NCI-H1417 (cell line): ENCODE measurements at regions not wholly inside any gene's neighbourhood (a gene's known extent, or its start where the extent isn't known, plus 50 kb on each side); places are given as distances from the start of the nearest gene placed in this dataset.
"Not testable (repeated sequence)": the region's sequence is repeated elsewhere in the genome, so short reads cannot be mapped to it uniquely, and the experiment has no call there.

Source experiments
- DNase-seq, 3 experiments: peaks; one replicate each; lab custom pipeline; 2025; lab: John Stamatoyannopoulos, UW

DNA sequence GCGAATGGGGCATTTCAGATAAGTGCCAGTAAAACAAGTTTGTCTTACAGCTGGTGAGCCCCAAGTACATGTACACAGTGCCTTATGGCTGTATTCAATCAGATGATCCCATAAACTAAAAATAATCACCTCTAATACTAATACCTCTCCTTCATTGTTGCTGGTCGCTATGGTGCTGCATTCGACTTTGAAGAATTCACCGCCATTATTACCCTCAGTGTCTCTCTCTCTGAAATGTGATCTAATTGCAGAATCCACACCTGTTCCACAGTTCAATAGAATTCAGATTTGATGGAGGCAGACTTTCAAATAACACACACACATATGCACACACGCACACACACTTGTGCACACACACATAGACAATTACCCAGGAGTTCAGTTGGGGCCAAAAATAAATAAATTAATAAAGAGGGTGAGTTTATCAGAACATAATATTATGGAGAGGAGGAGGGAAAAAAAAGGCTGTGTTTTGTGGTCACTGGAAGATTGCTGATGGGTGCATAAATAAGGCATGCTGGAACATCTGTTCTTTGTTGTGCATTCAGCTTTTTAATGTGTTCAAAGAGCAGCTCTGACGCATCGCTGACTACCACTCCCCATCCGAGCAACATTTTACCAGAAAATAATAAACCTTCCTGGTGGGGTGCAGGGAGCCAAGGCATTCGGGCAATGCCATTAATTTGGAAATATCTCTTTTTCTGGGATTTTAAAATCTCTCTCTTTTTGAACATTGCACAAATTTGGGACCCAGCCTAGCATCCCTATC lies 235.7 kb downstream of the SATB1 start:
- peak; percentile 11 to 68 (median 12) for DNase-seq

- DNase-seq: no peak
Observed at GRCh38 chr3:18188491-18188890, 236.6 kb downstream of the SATB1 start.

- no peak for DNase-seq
Observed at GRCh38 chr3:18185624-18186023, 239.5 kb downstream of the SATB1 start.

DNA sequence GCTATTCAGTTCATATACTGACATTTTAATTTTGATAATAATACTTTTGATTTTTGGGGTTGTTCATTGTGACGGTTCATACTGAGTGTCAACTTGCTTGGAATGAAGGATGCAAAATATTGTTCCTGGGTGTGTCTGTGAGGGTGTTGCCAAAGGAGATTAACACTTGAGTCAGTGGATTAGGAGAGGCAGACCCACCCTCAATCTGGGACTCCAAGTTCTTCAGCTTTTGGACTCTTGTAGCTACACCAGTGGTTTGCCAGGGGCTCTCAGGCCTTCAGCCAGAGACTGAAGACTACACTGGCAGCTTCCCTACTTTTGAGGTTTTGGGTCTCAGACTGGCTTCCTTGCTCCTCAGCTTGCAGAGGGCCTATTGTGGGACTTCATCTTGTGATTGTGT lies 242.2 kb downstream of the SATB1 start:
- DNase-seq: not testable (repeated sequence)

GRCh38 chr3:18179521-18179920 lies 245.6 kb downstream of the SATB1 start:
- DNase-seq: peak in 1 of 3 experiments; percentile 22

GRCh38 chr3:18177271-18177670 lies 247.9 kb downstream of the SATB1 start:
- DNase-seq: no peak

- DNase-seq: not testable (repeated sequence)
Observed at GRCh38 chr3:18173891-18174290, 251.2 kb downstream of the SATB1 start.

- DNase-seq: no peak
Observed at GRCh38 chr3:18159681-18160080, 265.5 kb downstream of the SATB1 start.

DNA sequence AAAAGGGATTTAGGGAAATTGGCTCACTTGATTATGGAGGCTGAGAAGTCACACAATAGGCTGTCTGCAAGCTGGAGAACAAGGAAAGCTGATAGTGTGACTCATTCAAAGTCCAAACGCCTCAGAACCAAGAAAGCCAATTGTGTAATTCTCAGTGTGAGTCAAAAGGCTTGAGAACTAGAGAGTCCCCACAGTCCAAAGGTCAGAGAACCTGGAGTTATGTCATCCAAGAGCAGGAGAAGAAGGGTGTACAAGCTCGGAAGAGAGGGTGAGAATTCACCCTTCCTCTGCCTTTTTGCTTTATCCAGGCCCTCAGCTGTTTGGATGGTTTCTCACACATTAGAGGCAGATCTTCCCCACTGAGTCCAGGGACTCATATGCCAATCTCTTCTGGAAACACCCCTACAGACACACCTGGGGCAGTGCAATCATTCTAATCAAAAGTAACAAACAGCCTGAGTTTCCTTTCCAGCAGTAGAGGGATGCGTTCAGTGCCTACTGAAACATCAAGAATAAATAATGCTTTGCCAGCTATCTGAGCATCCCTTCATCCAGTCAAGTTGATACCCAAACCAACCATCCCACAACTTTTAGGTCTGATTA lies 271.5 kb downstream of the SATB1 start:
- DNase-seq: peak in 1 of 3 experiments; percentile 14

- DNase-seq: no peak
Observed at GRCh38 chr3:18151199-18151598, 273.9 kb downstream of the SATB1 start.

GRCh38 chr3:18149935-18150334 lies 275.2 kb downstream of the SATB1 start:
- no peak for DNase-seq

DNA sequence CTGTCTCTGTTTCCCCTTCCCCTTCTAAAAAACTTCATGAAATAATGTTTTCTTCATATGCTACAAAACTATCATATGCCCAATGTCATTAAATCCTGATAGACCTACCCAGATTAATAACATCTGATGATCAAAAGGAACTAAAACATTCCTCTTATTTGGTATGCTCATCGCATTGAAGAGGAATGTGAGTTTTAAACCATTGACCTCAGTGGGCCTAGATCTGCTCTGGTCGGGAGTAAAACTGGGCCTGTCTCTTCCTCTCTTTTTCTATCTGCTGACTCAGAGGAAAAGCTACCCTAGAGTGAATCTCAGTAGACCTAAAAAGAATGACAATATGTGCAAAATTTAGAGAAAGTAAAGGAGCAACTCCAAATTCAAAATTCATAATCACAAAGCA lies 275.8 kb downstream of the SATB1 start:
- no peak for DNase-seq

GRCh38 chr3:18144571-18144970 lies 280.6 kb downstream of the SATB1 start:
- DNase-seq: no peak

GRCh38 chr3:18143258-18143780 lies 281.8 kb downstream of the SATB1 start:
- peak in 1 of 3 experiments; percentile 2 for DNase-seq

- no peak for DNase-seq
Observed at GRCh38 chr3:18137958-18138357, 287.2 kb downstream of the SATB1 start.

GRCh38 chr3:18135060-18135814 lies 289.9 kb downstream of the SATB1 start:
- no peak for DNase-seq

DNA sequence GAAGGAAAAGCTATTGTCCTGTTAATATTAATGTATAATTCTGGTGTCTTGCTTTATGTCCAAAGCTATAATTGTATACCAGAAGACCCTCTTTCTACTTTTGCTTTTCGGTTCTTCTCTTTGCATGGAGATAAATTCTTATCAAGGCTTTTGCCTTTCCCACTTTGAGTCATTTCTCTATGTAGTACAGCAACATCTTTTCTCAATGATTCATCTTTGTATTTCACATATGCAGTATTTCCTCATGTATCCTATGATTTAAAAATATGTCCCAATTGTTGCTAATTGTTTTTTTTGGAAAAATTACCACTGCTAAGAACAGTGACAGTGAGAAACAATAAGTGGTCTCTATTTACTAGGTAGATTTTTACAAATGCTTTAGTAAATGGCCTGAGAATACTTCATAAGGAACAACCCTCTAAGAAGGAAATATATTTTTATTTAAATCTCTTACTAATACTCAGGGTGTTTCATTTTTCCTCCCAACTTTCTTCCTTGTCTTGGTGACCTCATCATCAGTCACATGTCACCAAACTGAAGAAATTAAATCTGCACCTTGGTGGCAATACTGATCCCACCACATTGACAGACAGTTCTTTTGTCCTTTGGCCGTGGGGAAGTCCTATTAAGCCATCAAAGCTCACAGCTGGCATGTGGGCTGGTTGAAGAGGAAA lies 290.6 kb downstream of the SATB1 start:
- DNase-seq: no peak

DNA sequence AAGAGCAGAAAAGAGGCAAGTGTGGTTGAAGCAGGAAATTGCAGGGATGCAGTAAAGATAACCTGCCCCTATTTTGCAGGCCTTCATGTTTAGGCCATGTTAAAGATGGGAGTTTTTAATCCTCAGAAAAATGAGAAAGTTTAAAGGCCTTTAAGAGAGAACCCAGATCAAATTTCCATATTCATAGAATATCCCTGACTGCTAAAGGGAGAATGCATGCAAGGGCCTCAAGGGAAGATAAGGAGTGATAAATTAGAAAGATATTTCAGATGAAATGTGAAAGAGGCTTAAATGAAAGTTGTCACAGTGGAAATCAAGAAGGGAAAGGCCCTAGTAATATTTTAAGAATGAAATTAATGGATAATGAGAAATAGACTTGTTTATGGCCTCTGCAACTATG lies 292.1 kb downstream of the SATB1 start:
- no peak for DNase-seq

DNA sequence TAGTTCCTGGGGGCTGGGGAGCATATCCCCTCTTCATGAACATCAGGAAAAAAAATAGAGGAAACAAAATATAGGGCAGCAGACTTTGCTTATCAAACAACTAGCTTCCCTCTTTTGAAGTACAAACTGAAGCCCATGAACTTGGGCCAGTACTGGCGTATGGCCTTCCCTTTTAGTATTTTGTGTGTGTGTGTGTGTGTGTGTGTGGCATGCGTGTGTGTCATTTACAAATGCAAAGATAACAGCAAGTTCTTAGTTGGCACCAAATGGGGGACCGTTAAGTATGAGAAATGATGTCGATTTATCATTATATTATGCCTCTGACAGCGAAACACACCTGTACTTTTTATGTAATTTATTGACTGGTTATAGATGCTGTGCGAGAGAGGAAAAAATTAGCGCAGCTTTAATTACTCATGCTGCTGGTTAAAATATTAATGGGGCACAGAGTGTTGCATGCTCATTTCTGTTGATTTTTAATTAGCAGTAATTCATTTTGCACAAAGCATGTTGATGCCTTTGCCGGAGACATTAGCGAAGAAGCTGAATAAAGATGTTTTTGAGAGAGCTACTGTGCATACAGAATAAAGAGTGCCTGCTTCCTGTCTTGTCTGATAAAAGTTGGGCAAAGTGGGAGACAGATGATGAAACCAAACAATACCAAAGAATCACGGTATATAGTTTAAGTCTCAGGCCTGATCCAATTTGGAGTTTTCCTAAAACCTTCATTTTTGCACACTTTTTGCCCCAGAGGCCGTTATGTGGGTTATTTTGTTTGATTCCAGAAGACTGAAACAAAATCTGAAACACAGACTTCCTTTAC lies 297.1 kb downstream of the SATB1 start:
- peak in 2 of 3 experiments; percentile 7 to 49 for DNase-seq

- no peak for DNase-seq
Observed at GRCh38 chr3:18127174-18127858, 297.8 kb downstream of the SATB1 start.

DNA sequence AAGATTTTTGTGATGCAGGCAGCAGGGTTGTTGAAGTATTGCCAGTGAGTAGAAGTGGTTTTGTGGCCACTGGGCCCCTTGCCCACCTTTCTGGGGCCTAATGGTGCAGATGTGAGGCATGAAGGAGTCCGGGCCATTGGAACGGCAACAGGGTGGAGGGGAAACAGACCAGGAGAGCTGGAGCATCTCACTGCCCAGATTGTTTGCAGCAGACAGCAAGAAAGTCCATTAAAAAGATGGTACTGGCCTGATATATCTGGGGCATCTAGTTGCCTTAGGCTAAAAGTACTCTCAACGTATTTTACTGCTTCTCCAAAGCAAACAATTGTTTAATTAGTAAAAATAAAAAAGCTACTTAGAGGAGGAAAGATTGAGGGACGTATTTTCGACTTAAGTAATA lies 298.4 kb downstream of the SATB1 start:
- no peak for DNase-seq
